Left renal pelvis (tissue), 4 donors: ENCODE measurements at regions not wholly inside any gene's neighbourhood (a gene's known extent, or its start where the extent isn't known, plus 50 kb on each side); places are given as distances from the start of the nearest gene placed in this dataset.
"Not testable (repeated sequence)": the region's sequence is repeated elsewhere in the genome, so short reads cannot be mapped to it uniquely, and the experiment has no call there.

Experiments
- DNase-seq, 4 donors: peaks; one replicate each; pipeline ENCODE4 v3.0.0-alpha.2; 2013; ENCODE audit warnings: low read depth in 4 of 4, low spot score in 3 of 4

GRCh38 chr2:21814588-21815149, 690.9 kb downstream of the TDRD15 start:
- no peak for DNase-seq

- DNase-seq: no peak
Observed at GRCh38 chr2:21818212-21818795, 694.5 kb downstream of the TDRD15 start.

GRCh38 chr2:21819454-21819853, 695.7 kb downstream of the TDRD15 start:
- DNase-seq: no peak

- no peak for DNase-seq
Observed at GRCh38 chr2:21820271-21820670, 696.5 kb downstream of the TDRD15 start.

GRCh38 chr2:21821672-21822227, 698.0 kb downstream of the TDRD15 start:
- no peak for DNase-seq

DNA sequence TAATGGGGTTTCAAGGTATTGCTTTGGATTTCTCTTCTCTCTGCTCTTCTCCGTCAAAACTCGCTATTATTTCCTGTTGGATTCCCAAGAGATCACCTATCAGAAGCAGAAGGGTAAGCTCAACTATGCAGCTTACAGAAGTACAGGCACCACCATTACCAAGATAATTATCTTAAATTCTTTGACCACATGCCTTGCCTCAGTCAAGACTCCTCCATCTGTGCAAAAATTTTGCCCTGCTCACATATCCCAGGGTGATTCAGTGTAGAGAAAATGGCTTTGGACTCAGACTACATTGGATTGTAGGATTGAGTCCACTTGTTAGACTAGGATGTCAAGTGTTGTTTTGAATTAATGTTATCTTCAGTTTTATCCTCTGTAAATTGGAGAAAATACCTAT, 698.7 kb downstream of the TDRD15 start:
- no peak for DNase-seq

DNA sequence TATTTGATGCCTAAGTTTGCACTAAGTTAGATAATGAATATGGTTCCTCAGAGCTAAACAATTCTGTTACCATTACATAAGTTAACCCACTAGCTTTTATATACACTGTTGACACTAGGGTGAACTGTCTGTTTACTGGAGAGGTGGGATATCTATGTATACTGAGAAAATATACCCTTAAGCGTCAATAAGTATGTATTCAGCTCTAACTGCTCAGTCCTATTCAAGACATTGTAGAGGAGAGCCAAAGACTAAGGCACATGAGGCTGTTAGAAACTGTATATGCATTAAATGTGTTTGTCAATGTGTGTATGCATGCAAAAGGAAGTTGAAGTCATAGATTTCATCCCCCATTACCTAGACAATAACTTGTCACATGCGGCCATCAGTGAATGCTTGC, 710.0 kb downstream of the TDRD15 start:
- no peak for DNase-seq

- DNase-seq: no peak
Observed at GRCh38 chr2:21836261-21836660, 712.5 kb downstream of the TDRD15 start.

GRCh38 chr2:21836719-21837118, 713.0 kb downstream of the TDRD15 start:
- no peak for DNase-seq

DNA sequence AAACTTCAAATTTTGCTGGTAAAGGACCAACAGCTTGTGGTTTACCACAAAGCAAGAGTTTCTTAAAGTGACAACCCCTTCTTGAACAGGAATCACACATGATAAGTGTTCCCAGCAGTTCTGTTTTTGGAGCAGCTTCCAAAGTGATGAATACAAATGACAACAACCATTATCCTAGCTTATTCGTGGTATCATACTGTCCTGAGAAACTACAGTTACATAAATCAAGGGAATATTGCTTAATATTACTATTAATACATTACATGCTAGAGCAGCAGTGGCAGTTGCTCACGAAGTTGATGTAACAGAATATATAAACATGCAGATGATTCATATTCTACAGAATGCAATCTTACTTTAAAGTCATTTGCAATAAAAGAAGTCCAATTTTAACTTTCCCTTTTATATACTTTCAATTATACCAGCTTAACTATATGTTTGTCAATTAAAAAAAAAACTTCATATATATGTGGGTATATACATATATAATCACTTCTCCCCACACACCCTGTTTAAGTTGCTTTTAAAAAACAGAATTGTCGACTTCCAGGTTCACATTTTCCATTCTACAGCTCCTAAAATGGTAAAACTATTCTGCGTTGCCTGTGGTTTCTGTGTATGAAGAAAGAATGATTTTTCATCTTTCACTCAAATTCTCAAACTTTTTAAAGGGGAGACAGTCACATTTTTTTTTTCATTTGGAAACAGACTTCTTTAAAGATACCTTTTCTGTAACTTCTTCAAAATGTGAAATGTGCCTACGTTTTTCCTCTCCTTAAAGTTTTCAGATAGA, 713.6 kb downstream of the TDRD15 start:
- DNase-seq: no peak

GRCh38 chr2:21841341-21841740, 717.6 kb downstream of the TDRD15 start:
- DNase-seq: no peak

DNA sequence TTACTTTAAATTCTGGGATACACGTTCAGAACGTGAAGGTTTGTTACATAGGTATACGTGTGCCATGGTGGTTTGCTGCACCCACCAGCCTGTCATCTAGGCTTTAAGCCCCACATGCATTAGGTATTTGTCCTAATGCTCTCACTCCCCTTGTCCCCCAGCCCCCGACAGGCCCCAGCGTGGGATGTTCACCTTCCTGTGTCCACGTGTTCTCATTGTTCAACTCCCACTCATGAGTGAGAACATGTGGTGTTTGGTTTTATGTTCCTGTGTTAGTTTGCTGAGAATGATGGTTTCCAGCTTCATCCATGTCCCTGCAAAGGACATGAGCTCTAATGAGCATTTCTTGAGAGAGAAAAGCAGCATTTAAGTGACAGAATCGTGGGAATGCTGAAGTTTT, 726.6 kb downstream of the TDRD15 start:
- DNase-seq: not testable (repeated sequence)

- no peak for DNase-seq
Observed at GRCh38 chr2:21854938-21855337, 731.2 kb downstream of the TDRD15 start.

GRCh38 chr2:21856708-21857107, 732.9 kb downstream of the TDRD15 start:
- DNase-seq: no peak

DNA sequence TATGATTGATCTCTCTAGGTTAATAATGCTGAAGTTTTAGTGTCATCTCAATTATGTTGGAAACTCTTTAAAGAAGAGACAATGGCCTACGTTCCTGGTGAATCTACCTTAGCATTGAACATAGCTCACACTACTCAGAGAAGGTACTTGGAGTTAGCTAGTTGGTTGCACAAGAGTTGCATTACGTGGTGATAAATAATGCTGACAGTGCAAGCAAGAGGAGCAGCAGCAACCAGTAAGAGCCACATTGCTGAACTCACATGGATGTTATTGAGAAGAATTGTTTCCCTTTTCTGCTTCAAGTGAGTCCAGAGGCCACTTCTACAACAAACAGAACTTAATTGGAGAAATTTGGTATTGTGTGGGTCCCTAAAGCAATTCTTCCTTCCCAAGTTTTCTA, 737.1 kb downstream of the TDRD15 start:
- peak in 1 of 4 donors; percentile 1 for DNase-seq

DNA sequence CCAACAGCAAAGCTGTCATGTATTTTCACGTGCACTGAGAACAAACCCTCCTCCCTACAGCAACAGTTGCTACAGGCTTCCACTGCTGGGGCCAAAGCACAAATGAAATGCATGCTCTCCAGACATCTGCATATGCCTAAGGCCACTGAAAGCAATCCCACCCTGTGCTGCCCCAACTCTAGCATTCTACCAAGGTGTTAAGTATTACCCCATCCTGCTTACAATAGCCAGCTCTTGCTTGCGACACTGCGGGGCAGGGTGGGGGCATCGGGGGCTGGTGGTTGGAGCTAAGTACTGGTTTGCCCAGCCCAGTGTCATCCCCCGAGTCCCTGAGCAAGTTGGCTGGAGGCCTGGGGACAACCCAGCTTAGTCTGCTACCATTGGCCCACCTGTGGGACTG, 742.5 kb downstream of the TDRD15 start:
- DNase-seq: no peak

GRCh38 chr2:21887881-21888280, 764.1 kb downstream of the TDRD15 start:
- no peak for DNase-seq

- no peak for DNase-seq
Observed at GRCh38 chr2:21890041-21890440, 766.3 kb downstream of the TDRD15 start.

GRCh38 chr2:21890716-21891115, 766.9 kb downstream of the TDRD15 start:
- DNase-seq: no peak

DNA sequence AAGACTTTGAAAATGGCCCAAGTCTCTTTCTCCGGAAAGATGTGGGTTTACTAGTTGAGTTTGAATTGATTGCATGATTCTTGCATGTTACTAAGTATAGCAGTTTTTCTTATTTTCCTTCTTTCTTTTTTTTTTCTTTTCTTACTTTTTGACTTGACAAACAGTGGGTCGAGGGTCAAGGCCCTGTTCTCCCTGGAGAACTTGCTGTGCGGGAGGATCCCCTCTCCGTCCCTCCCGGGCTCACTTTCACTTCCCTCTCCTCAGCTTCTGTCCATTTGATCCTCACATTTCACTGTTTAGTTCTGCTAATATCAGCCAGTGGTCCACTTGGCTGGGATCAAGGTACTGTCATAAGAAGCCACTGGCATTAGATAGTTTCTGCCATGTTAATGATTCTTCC, 767.4 kb downstream of the TDRD15 start:
- DNase-seq: no peak

- DNase-seq: no peak
Observed at GRCh38 chr2:21892140-21892539, 768.4 kb downstream of the TDRD15 start.

DNA sequence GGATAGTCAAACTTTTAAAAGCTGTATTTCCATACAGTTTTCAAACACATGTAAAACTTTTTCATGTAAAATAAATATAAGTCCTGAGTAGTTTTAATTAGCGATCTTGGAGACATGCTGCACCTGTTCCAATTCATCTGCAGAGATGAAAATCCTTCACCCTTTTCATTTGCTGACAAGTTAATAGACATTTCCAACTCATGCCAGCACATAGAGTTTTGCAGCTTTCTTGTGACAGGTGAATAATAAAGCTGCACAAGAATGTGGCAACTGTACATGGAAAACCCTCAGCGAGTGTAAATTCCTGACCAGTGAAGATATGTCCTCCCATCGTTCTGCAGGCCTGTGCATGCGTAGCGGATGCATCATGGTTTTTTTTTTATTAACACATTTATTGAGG, 771.4 kb downstream of the TDRD15 start:
- no peak for DNase-seq
